ENCODE measurements at regions not wholly inside any gene's neighbourhood (a gene's known extent, or its start where the extent isn't known, plus 50 kb on each side); places are given as distances from the start of the nearest gene placed in this dataset.
"Not testable (repeated sequence)": the region's sequence is repeated elsewhere in the genome, so short reads cannot be mapped to it uniquely, and the experiment has no call there.

- DNase-seq = no peak
Measured at GRCh38 chr10:55740110-55740509, 620.9 kb downstream of the ZWINT start.

- peak; percentile 10 for DNase-seq
Measured at GRCh38 chr10:55734112-55734511, 626.9 kb downstream of the ZWINT start.

GRCh38 chr10:55704950-55705349 lies 656.1 kb downstream of the ZWINT start:
- no peak for DNase-seq

- peak; percentile 0 for DNase-seq
Measured at GRCh38 chr10:55668326-55668922, 692.6 kb downstream of the ZWINT start.

GRCh38 chr10:55653531-55653930 lies 707.5 kb downstream of the ZWINT start:
- no peak for DNase-seq

- DNase-seq = no peak
Measured at GRCh38 chr10:55641601-55642000, 719.5 kb downstream of the ZWINT start.

- peak; percentile 4 for DNase-seq
Measured at GRCh38 chr10:55631071-55631654, 729.9 kb downstream of the ZWINT start.

- no peak for DNase-seq
Measured at GRCh38 chr10:55630491-55631056, 730.5 kb downstream of the ZWINT start.

GRCh38 chr10:55629793-55630490 lies 731.1 kb downstream of the ZWINT start:
- peak; percentile 5 for DNase-seq

GRCh38 chr10:55628260-55628701 lies 732.8 kb downstream of the ZWINT start:
- DNase-seq = no peak

GRCh38 chr10:55627501-55628051 lies 733.5 kb downstream of the ZWINT start:
- DNase-seq = no peak

- not testable (repeated sequence) for DNase-seq
Measured at GRCh38 chr10:55601690-55602478, 759.2 kb downstream of the ZWINT start.

- no peak for DNase-seq
Measured at GRCh38 chr10:55551603-55552002, 750.6 kb upstream of the PCDH15 start.

GRCh38 chr10:55550236-55550635 lies 749.2 kb upstream of the PCDH15 start:
- DNase-seq = no peak

- DNase-seq = not testable (repeated sequence)
Measured at GRCh38 chr10:55537497-55537896, 736.5 kb upstream of the PCDH15 start.

GRCh38 chr10:55519264-55519663 lies 718.2 kb upstream of the PCDH15 start:
- no peak for DNase-seq

- DNase-seq = not testable (repeated sequence)
Measured at GRCh38 chr10:55518416-55518815, 717.4 kb upstream of the PCDH15 start.

- no peak for DNase-seq
Measured at GRCh38 chr10:55509168-55509567, 708.1 kb upstream of the PCDH15 start.

GRCh38 chr10:55500931-55501559 lies 700.0 kb upstream of the PCDH15 start:
- peak; percentile 19 for DNase-seq

GRCh38 chr10:55497893-55498499 lies 697.0 kb upstream of the PCDH15 start:
- DNase-seq = no peak

- peak; percentile 49 for DNase-seq
Measured at GRCh38 chr10:55495555-55495954, 694.5 kb upstream of the PCDH15 start.

GRCh38 chr10:55491712-55492111 lies 690.7 kb upstream of the PCDH15 start:
- DNase-seq = no peak
